ENCODE measurements at regions not wholly inside any gene's neighbourhood (a gene's known extent, or its start where the extent isn't known, plus 50 kb on each side); places are given as distances from the start of the nearest gene placed in this dataset.

DNA sequence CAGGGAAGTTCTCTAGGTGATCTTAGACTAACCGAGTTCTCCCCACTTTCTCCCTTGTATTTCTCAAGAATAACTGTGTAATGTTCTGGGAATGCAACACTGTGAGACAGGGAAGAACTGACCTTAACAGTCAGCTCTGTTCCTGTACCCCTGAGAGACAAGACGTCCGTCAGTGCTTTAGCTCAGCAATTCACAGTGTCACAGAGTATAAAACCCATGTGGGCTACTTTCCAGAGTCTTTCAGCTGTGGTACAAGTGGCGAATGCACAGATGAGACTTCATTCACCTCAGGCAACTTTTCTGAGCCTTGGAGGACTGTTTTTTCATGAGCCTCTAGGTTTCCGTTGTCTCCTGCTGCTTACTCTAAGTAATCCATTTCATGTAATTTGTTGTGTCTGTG, 458.8 kb downstream of the SPATA31D1 start:
- FAIRE-seq (no peak), DNase-seq (ENCODE audit: insufficient read length, low spot score) (no peak)
- TF ChIP-seq, protein P1, sequence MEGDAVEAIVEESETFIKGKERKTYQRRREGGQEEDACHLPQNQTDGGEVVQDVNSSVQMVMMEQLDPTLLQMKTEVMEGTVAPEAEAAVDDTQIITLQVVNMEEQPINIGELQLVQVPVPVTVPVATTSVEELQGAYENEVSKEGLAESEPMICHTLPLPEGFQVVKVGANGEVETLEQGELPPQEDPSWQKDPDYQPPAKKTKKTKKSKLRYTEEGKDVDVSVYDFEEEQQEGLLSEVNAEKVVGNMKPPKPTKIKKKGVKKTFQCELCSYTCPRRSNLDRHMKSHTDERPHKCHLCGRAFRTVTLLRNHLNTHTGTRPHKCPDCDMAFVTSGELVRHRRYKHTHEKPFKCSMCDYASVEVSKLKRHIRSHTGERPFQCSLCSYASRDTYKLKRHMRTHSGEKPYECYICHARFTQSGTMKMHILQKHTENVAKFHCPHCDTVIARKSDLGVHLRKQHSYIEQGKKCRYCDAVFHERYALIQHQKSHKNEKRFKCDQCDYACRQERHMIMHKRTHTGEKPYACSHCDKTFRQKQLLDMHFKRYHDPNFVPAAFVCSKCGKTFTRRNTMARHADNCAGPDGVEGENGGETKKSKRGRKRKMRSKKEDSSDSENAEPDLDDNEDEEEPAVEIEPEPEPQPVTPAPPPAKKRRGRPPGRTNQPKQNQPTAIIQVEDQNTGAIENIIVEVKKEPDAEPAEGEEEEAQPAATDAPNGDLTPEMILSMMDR (IDR thresholded peaks at IDR 0.05; ENCODE audit: insufficient read depth, missing control alignments) = no peak

DNA sequence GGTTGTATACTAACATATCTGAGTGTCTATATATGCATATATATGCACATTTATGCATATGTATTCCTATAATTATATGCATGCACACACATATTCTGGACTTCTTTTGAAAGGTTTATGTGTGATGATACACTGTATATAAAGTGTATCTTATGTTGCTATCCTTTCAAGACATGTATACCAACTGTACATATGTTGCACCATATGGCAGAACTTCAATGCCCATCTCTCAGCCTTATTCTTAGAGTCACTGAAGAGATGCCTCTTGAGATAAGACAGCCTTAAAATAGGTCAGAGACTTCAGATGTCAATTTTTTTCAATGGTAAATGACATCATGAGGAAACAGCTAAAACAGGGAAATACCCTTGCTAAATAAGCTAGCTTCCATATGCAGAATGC, 461.4 kb downstream of the SPATA31D1 start:
- no peak for DNase-seq (ENCODE audit: insufficient read length, low spot score)
- TF ChIP-seq, protein P1 (IDR thresholded peaks at IDR 0.05; ENCODE audit: insufficient read depth, missing control alignments) = no peak
- FAIRE-seq = no peak

DNA sequence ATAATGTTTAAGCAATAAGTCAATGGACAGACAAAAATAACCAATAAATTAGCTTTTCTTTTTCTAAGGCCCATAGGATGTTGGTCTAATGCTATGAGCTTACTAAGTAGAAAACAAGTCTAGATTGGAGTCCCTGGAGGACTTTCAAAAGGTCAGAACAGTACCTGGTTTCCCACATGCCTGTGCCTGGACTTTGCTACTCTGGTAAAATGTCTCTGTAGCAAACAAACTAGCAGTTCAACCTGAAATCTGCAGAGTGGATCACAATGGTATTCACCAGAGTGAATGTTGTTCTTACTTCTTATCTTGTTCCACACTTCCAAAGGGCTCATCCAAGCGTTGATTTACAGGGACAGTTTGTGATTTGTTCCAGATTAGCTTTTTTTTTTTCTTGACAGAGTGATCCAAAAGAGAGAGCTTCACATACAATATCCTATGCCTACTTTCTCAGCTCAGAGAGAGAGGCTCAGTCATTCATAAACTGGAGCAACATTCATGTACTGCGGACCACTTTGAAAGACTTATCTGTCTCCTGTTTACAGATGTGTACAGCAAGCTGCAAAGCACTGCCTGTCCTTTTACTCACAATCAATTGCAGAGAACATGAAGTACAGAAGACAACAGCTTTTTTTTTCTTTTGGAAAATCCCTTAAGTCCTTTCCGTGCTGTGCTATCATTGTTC, 466.1 kb downstream of the SPATA31D1 start:
- FAIRE-seq (no peak), DNase-seq (ENCODE audit: insufficient read length, low spot score) (no peak)
- TF ChIP-seq, protein P1 (IDR thresholded peaks at IDR 0.05; ENCODE audit: insufficient read depth, missing control alignments) = no peak

DNA sequence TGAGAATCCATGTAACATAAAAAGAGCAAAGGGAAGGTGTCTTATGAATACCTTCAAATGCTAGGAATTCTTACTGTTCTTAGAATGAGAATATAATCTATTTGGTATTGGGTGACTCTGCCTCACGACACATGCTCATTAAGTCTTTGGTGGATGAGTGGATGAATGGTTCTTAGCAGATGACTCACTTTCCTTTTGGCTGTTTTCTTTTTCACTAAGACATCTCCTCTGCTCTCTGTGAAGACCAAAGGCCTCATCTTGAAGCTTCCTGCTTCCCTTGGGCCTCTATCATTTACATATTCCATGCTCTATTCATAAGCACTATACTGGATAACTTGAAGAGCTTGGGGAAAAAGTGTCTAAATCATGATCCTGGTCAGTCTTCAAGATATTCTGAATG, 468.1 kb downstream of the SPATA31D1 start:
- TF ChIP-seq, protein P1 (IDR thresholded peaks at IDR 0.05; ENCODE audit: insufficient read depth, missing control alignments) = no peak
- DNase-seq (ENCODE audit: insufficient read length, low spot score) = no peak
- no peak for FAIRE-seq

DNA sequence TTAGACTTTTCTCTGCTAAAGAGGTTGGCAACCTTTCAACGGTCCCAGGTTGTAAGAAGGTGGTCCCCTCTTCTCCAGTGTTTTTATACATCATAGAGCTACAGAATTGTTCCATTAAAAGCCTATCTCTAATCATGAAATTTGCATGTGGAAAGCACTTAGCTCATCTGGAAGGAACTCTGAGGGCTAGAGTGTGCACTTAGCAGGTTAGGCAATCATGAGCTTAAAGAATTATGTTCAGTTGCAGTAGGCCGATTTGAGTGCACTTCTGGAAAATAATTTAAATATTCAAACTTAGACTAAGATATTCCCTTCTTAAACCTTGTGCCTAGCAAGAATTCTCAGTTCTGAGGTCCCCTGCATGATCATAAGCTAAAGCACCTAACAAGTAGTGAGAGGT, 468.7 kb downstream of the SPATA31D1 start:
- TF ChIP-seq, protein P1 (IDR thresholded peaks at IDR 0.05; ENCODE audit: insufficient read depth, missing control alignments) = no peak
- no peak for DNase-seq (ENCODE audit: insufficient read length, low spot score)
- FAIRE-seq = peak; percentile 29

DNA sequence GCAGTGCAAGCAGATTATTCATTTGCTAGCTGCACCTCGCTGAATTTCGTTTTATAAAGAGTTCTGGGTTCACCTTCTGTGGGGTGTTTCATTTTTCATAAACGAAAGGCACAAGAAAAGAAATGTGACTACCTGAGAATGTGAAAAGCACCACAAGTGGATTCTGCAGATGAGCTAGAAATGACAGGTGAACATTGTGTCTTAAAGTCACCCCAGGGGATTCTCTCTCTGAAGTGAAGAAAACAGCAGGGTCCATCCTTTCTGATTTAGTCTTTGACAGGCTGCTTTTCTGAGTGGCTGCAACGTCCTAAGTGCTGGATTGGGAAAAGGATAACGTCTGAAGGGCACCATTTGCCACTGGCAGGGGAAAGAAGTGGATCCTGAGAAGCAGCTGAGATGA, 469.3 kb downstream of the SPATA31D1 start:
- TF ChIP-seq, protein P1 (IDR thresholded peaks at IDR 0.05; ENCODE audit: insufficient read depth, missing control alignments) = no peak
- FAIRE-seq (no peak), DNase-seq (ENCODE audit: insufficient read length, low spot score) (no peak)

DNA sequence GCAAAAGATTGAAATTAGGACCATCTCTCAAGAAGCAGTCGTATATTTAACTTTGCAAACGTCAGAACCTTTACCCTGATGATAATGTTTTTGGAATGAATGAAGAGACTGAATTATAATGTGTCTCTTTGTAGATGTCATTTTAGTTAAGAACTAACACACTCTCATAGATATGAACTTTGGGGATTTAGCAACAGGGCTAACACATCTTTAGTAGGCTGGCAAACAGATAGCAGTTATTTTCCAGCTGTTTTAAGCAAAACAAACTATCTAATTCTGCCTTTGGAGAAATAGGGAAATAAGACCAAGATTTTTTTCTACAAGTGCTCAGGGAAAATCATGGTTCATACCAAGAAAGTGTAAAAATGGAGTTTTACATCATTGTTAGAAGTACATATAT, 469.7 kb downstream of the SPATA31D1 start:
- no peak for FAIRE-seq
- DNase-seq (ENCODE audit: insufficient read length, low spot score) = no peak
- TF ChIP-seq, protein P1 (IDR thresholded peaks at IDR 0.05; ENCODE audit: insufficient read depth, missing control alignments) = no peak

Measured in D721Med (cell line).